SKM-1 treated with dmso at 0.1 percent for 144 hours (cell line): ENCODE measurements at regions not wholly inside any gene's neighbourhood (a gene's known extent, or its start where the extent isn't known, plus 50 kb on each side); places are given as distances from the start of the nearest gene placed in this dataset.
"Not testable (repeated sequence)": the region's sequence is repeated elsewhere in the genome, so short reads cannot be mapped to it uniquely, and the experiment has no call there.

Experiments used
- DNase-seq: peaks from one replicate; lab custom pipeline; 2025; ENCODE audit not compliant: unreplicated experiment; lab: John Stamatoyannopoulos, UW

- DNase-seq: peak; percentile 10
These were observed 462.1 kb upstream of the GRAMD2B start for GRCh38 chr5:125961150-125961549.

GRCh38 chr5:125965577-125965976 lies 457.6 kb upstream of the GRAMD2B start:
- no peak for DNase-seq

DNA sequence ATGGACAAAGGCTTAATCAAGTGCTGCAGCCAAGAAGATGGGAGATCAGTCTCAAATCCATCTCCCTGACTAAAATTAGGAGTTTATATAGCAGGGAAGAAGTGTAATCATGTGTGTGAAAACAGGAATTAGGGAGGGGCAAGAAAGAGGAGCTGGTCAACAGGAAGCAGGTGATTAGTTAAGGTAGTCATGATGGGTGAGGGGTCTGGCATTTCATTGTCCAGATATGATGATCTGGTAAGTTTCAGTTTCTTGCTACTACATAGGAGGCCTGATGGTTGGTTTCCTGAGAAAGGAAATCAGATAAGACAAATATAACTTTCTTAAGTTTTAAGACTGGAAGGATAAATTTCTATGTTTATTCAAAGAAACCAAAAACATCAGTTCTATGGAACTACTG lies 455.6 kb upstream of the GRAMD2B start:
- DNase-seq: no peak

DNA sequence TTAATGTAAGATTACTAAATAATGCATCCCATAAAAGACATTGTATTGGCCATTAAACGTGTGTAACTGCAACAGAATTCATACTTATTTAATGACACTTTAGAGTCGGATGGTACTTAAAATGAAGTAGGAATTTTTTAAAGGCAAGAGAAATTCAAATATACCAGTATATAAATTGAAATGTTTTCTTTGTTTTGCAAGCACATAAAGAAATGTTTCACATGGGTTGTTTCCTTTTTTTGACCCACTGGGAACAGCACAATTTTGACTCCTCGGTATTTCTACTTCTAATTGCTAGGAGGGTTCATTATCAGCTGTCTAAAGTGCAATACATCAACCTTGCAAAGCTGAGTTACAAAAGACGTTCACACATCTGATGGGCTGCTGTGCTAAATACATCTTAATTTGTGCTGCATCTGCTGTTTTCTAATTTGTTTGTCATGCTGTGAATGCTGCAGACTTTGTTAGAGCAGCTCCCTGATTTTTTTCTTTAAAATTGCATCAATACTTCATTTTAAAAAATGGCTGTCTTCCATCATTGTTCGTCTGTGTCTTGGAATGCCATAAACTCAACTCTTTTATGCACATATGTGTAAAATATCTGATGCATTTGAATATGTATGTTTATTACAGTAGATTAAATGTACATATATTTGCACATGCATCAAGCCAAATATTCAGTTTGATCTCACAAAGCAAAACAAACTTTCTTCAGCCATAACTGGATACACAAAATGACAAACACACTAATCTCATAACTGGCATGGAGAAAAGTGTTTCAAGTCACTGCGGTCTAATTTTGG lies 454.0 kb upstream of the GRAMD2B start:
- DNase-seq: no peak

DNA sequence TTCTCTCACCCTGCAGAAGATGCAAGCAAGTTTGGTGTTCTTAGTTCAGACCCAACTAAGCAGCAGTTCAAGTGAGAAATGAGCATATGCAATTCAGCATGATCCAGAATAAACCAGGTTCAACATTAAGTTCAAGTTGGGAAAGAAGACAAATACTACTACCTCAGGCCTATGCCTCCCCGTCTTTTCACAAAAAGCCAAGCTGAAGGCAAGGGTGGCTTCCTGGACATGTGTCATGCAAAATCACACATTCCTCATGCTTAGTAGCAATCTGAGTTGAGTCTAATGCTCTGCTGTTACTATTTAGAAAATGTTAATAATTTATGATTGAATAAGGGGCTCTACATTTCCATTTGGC lies 453.4 kb upstream of the GRAMD2B start:
- no peak for DNase-seq

DNA sequence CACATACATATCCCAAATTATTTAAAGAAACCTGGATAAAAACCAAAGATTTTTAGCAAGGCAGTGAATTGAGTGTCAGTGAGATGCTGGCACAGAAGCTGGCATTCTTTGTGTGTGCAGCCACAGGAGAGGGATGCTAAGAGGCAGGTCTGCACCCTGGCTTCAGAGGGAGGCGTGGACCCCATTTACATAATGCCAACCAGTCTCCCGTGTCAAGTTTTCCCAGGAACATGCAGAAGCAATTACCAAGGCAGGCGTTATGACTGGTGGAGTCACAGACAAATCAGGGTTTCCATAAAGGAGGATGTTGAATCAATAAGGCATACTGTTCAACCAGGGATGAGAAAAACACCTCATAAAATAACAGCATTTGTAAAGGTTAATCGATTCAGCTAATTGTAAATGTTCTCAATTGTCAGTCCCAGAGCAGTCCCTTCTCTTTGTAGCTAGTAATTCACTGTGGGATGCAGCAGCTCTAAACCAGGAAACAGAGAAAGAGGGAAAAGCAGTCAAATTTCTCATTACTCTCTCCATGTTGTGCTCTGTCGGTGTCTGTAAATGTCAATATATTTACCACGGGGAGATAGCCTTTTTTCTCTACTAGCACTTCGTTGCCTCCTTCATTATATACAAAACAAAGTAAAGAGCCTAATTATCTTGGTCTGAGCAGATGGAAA lies 452.4 kb upstream of the GRAMD2B start:
- no peak for DNase-seq

DNA sequence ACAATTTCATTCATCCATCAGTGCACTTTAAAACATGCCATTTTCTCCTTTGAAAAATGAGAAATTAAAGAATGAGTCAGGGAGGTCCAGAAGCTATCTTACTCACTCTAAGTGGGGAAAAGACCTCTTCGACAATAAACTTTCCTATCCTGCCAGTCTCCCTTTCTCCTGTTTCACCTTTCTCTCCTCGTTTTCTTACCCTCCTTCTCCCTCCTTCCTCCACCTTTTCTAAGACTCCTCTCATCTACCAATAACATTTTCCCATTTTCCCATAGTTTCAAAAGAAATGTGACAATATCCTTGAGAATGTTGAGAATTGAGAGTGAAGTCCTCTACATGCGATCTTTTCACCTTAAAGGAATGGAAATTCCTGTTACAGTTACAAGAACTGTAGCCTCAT lies 450.5 kb upstream of the GRAMD2B start:
- no peak for DNase-seq

DNA sequence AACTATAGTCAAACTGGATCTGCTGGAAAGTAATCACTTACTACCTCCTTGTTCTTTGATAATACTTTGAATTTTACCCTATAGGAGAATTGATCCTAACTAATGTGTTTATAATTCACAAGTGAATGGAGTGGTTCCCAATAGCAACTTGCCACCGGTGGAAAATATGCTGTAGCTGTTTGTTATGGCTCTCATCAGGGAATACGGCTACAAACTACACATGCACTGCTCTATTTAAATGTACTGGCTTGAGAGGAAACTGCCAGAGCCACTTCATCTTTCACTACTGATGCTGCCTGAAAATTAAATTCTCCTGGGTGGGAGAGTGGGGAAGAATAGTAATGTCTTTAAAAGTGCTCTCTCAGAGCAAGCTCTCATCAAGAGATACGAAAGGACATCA lies 448.5 kb upstream of the GRAMD2B start:
- DNase-seq: no peak

- no peak for DNase-seq
These were observed 446.7 kb upstream of the GRAMD2B start for GRCh38 chr5:125976421-125977000.

DNA sequence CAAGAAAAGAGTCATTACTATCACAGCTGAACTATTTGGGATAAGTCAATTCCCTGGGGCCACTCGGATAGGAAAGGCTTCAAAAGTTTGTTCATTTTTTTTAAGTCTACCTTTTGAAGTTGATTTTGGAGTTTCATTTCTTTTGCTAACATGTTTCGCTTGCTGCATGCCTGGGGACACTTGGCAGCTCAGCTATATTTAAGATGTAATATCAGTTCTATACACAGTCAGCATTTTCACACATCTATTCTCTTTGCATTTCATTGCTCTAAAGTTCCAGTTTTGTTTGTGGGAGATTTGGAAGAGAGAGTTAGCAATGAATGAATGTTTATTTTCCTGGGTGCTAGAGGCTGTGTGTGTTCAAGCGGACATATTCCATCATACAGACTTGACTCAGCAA lies 445.2 kb upstream of the GRAMD2B start:
- DNase-seq: no peak

DNA sequence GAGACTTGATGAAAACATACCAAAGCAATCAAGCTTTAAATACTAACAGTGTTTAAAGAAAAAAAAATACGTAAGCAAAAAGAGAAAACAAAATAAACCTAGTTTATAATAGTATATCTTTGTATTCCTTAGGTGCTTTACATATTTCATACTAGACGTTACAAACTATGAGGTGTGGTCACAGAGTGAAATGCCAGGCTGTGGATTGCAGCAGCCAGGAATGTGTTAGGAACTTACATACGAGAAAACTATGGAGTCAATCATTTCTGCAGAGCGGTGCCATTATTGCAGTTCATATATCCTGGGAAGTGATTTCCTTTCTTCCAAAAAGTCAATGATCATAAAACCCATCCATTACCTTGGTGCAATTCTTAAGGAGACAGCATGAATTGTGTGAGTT lies 443.6 kb upstream of the GRAMD2B start:
- DNase-seq: no peak

- DNase-seq: no peak
These were observed 442.2 kb upstream of the GRAMD2B start for GRCh38 chr5:125981016-125981415.

GRCh38 chr5:125987677-125988255 lies 435.4 kb upstream of the GRAMD2B start:
- DNase-seq: no peak

DNA sequence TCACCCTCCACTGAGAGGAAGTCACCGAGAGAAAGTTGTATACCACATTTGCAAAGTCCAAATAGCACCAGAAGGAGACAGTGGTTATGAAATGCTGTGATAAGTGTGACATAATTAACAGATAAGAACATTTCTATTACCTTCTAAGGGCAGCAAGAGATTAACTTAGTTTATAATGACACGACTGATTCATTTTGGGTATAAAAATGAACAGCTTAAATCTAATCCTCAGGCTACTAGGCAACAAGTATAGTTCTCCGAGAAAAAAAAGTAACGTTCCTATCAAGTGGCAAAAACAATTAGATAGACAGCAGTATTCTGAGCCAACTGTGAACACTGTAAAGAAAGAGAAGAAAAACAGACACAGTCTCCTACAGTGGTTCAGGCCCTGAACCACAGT lies 431.2 kb upstream of the GRAMD2B start:
- DNase-seq: no peak

DNA sequence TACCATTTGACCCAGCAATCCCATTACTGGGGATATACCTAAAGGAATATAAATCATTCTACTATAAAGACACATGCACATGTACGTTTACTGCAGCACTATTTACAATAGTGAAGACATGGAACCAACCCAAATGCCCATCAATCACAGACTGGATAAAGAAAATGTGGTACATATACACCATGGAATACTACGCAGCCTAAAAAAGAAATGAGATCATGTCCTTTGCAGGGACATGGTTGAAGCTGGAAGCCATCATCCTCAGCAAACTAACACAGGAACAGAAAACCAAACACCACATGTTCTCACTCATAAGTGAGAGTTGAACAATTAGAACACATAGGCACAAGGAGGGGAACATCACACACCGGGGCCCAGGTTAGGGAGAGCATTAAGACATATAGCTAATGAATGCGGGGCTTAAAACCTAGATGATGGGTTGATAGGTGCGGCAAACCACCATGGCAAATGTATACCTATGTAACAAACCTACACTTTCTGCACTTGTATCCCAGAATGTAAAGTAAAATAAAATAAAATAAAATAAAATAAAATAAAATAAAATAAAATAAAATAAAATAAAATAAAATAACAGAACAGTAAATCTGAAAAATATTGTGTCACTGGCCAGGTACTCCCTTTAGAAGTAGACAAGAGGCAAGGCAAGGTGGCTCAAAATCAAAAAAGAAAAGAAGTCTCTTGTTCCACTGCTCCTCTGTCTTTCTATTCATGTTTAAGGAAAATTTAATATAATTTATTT lies 423.8 kb upstream of the GRAMD2B start:
- not testable (repeated sequence) for DNase-seq

DNA sequence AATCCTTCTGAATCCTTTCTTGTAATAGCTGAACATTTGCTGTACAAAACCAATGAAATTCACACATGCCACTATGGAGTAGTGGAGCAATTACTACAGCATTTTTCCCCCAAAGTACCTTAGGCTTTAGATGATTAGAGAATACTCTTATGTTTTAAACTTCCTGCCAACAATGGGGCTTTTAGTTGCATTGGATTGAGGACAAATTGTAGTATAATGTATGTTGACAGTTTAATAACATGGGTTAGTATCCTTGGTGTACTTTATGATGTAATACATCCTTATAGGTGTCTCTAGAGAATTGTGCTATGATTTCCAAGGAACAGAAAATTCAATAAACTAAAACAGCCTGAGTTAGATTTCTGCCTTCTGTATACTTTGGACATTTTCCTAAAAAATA lies 422.7 kb upstream of the GRAMD2B start:
- no peak for DNase-seq

DNA sequence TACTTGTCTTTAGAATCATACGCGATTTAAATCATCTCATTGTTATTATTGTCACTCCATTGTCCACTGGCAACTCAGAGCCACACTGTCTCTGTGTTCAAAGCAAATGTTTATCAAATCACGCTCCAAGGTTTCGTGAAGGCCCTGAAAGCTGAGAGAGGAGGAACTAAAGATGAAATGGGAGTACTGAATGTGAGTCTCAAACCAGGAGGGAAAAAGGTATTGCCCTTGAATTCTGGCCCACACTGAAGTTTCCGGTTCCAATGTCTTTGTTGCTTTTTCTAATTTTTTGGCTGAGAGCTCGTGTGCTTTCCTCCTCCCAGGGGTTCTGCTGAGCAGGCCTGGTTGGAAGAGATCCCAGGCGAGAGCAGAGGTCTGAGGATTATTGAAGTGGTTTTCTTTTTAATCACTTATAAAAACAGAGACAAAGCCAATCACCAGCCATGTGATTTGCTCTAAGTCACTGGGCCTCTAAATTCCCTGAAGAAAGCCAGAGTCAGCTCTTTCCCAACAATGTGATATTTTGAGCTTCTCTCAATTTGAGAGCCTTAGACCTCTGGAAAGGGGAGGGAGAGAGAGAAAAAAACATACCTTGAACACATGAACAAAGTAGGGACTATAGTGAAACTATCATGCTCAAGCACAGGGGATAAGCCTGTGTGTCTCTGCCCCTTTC lies 420.8 kb upstream of the GRAMD2B start:
- no peak for DNase-seq

- DNase-seq: no peak
These were observed 419.9 kb upstream of the GRAMD2B start for GRCh38 chr5:126003309-126003708.

DNA sequence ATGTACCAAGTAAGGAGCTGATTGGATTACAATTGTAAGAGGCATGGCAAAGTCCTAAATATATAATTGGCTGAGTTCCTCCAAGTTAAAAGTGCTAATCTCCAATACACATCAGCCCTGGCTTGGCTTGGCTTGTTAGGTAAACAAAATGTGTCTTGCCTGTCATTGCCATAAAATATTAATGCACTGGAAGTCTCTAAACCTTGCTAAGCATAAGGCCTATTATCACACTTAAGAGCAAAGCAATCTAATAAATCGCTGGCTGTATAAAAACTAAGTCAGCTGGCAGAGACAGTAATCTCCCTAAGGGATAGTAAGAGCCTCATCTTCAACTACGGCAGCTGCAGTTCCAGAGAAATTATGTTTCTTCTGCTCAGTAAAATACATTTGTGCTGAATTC lies 418.6 kb upstream of the GRAMD2B start:
- no peak for DNase-seq

GRCh38 chr5:126007841-126008240 lies 415.4 kb upstream of the GRAMD2B start:
- DNase-seq: no peak

DNA sequence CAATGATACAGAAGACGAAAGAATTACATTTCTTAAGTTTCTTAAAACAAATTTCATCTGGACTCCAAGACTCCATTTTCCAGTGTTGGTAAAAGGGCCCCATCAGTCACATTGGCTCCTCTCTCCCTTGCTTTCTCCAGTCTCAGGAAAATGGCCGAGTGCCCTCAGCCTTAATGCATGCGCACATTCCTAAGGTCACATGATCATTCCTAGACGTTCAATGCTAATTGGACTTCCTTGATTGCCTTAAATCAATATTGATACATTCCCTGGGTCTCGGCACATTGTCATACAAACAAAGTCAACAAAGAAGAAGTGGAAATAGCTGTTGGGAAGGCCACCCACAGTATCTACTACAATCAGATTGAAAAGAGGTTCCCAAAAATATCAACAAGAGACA lies 413.6 kb upstream of the GRAMD2B start:
- DNase-seq: no peak
